H9 (cell line): ENCODE measurements at regions not wholly inside any gene's neighbourhood (a gene's known extent, or its start where the extent isn't known, plus 50 kb on each side); places are given as distances from the start of the nearest gene placed in this dataset.

ENCODE experiments used
- DNase-seq: peaks from one replicate; pipeline ENCODE4 v3.0.0-alpha.2; 2017
- H2AFZ ChIP-seq: one replicate; pipeline ENCODE4 v1.6.1; 2013; ENCODE audit warnings: mild to moderate bottlenecking, low read length, control low read depth, moderate library complexity
- H2AK5ac ChIP-seq: 2 replicates; pipeline ENCODE4 v1.6.1; 2013; ENCODE audit warnings: low read length, control low read depth, mixed read lengths; ENCODE audit not compliant: insufficient read length
- H2BK120ac ChIP-seq: one replicate; pipeline ENCODE4 v1.6.1; 2013; ENCODE audit warnings: low read depth, mild to moderate bottlenecking, low read length, control low read depth, inconsistent platforms; ENCODE audit not compliant: poor library complexity, severe bottlenecking
- H2BK12ac ChIP-seq: 2 replicates; pipeline ENCODE4 v1.6.1; 2013; ENCODE audit warnings: low read length, control low read depth, mixed read lengths, low read depth; ENCODE audit not compliant: insufficient read length
- H2BK15ac ChIP-seq: 2 replicates; pipeline ENCODE4 v1.6.1; 2013; ENCODE audit warnings: low read depth, low read length, control low read depth
- H2BK20ac ChIP-seq: one replicate; pipeline ENCODE4 v1.6.1; 2013; ENCODE audit warnings: low read depth, mild to moderate bottlenecking, low read length, control low read depth, inconsistent platforms; ENCODE audit not compliant: poor library complexity, severe bottlenecking
- H2BK5ac ChIP-seq: 2 replicates; pipeline ENCODE4 v1.6.1; 2013; ENCODE audit warnings: low read length, control low read depth, mixed read lengths; ENCODE audit not compliant: insufficient read length
- H3K14ac ChIP-seq: 2 replicates; pipeline ENCODE4 v1.6.1; 2013; ENCODE audit warnings: low read length, control low read depth; ENCODE audit not compliant: insufficient read depth
- H3K18ac ChIP-seq: 2 replicates; pipeline ENCODE4 v1.6.1; 2013; ENCODE audit warnings: low read depth, mild to moderate bottlenecking, mixed read lengths, low read length, control low read depth; ENCODE audit not compliant: insufficient read length
- H3K23ac ChIP-seq: 2 replicates; pipeline ENCODE4 v1.6.1; 2013; ENCODE audit warnings: low read length, control low read depth, mixed read lengths, low read depth; ENCODE audit not compliant: insufficient read length
- H3K23me2 ChIP-seq: 2 replicates; pipeline ENCODE4 v1.6.1; 2013; ENCODE audit warnings: low read depth, mild to moderate bottlenecking, mixed read lengths, low read length, control low read depth; ENCODE audit not compliant: insufficient read length, poor library complexity, severe bottlenecking
- H3K27ac ChIP-seq: 2 replicates; pipeline ENCODE4 v1.5.1; 2013; ENCODE audit warnings: low read length, control low read depth, mixed read lengths, low read depth; ENCODE audit not compliant: insufficient read length
- H3K27me3 ChIP-seq: 2 replicates; pipeline ENCODE4 v1.6.1; 2013; ENCODE audit warnings: low read length, control low read depth, inconsistent platforms; ENCODE audit not compliant: insufficient read depth
- H3K4ac ChIP-seq: 2 replicates; pipeline ENCODE4 v1.6.1; 2013; ENCODE audit warnings: low read depth, mild to moderate bottlenecking, control low read depth, inconsistent platforms, low read length, moderate library complexity
- H3K4me1 ChIP-seq: 2 replicates; pipeline ENCODE4 v1.6.1; 2013; ENCODE audit warnings: low read length, control low read depth, inconsistent platforms; ENCODE audit not compliant: insufficient read depth
- H3K4me2 ChIP-seq: 2 replicates; pipeline ENCODE4 v1.6.1; 2013; ENCODE audit warnings: low read length, control low read depth, mixed read lengths; ENCODE audit not compliant: insufficient read length, insufficient read depth
- H3K56ac ChIP-seq: 2 replicates; pipeline ENCODE4 v1.6.1; 2013; ENCODE audit warnings: low read depth, mild to moderate bottlenecking, mixed read lengths, low read length, control low read depth; ENCODE audit not compliant: insufficient read length
- H3K79me1 ChIP-seq: 2 replicates; pipeline ENCODE4 v1.6.1; 2013; ENCODE audit warnings: low read depth, mild to moderate bottlenecking, moderate library complexity, low read length, control low read depth, inconsistent platforms; ENCODE audit not compliant: insufficient read depth, poor library complexity, severe bottlenecking
- H3K79me2 ChIP-seq: 2 replicates; pipeline ENCODE4 v1.6.1; 2013; ENCODE audit warnings: low read length, control low read depth, inconsistent platforms; ENCODE audit not compliant: insufficient read depth
- H3K9ac ChIP-seq: 2 replicates; pipeline ENCODE4 v1.6.1; 2013; ENCODE audit warnings: low read length, control low read depth, mixed read lengths; ENCODE audit not compliant: insufficient read length; ENCODE audit errors: extremely low read depth
- H3K9me3 ChIP-seq: one replicate; pipeline ENCODE4 v1.6.1; 2013; ENCODE audit warnings: low read depth, low read length, inconsistent platforms; ENCODE audit not compliant: control insufficient read depth
- H3T11ph ChIP-seq: one replicate; pipeline ENCODE4 v1.6.1; 2013; ENCODE audit warnings: mild to moderate bottlenecking, low read length, control low read depth, inconsistent platforms
- H4K20me1 ChIP-seq: one replicate; pipeline ENCODE4 v1.6.1; 2013; ENCODE audit not compliant: control insufficient read depth, insufficient read length, insufficient read depth
- H4K5ac ChIP-seq: 2 replicates; pipeline ENCODE4 v1.6.1; 2013; ENCODE audit warnings: low read depth, mild to moderate bottlenecking, mixed read lengths, low read length, control low read depth; ENCODE audit not compliant: insufficient read length
- H4K8ac ChIP-seq: replicated peaks from 2 replicates; pipeline ENCODE4 v1.6.1; 2013; ENCODE audit warnings: low read length, control low read depth, mixed read lengths, low read depth; ENCODE audit not compliant: insufficient read length
- H4K91ac ChIP-seq: 2 replicates; pipeline ENCODE4 v1.6.1; 2013; ENCODE audit warnings: low read depth, mild to moderate bottlenecking, moderate library complexity, mixed read lengths, low read length, control low read depth; ENCODE audit not compliant: insufficient read length
- H3K27ac Mint-ChIP-seq, 3 experiments: 2 replicates in 2 of 3; 3 replicates in 1 of 3; pipeline ENCODE4 v1.8.0; 2020 to 2021; ENCODE audit warnings: mixed read lengths in 3 of 3, mild to moderate bottlenecking in 1 of 3, moderate library complexity in 1 of 3
- H3K27me3 Mint-ChIP-seq: 2 replicates; pipeline ENCODE4 v1.8.0; 2021; ENCODE audit warnings: low read depth, mild to moderate bottlenecking, moderate library complexity, mixed read lengths
- H3K36me3 Mint-ChIP-seq, 3 experiments: 2 replicates in 2 of 3; 3 replicates in 1 of 3; pipeline ENCODE4 v1.8.0; 2020 to 2021; ENCODE audit warnings: low read depth in 3 of 3, mixed read lengths in 3 of 3; ENCODE audit not compliant: insufficient read depth in 1 of 3
- H3K4me1 Mint-ChIP-seq, 2 experiments: 2 replicates each; pipeline ENCODE4 v1.8.0; 2020; ENCODE audit warnings: mixed read lengths in 2 of 2
- H3K4me3 Mint-ChIP-seq, 2 experiments: 2 replicates in 1 of 2; 3 replicates in 1 of 2; pipeline ENCODE4 v1.8.0; 2020 to 2021; ENCODE audit warnings: mild to moderate bottlenecking in 2 of 2, mixed read lengths in 2 of 2, moderate library complexity in 1 of 2
- H3K9me3 Mint-ChIP-seq, 2 experiments: 2 replicates in 1 of 2; 3 replicates in 1 of 2; pipeline ENCODE4 v1.8.0; 2020; ENCODE audit warnings: mild to moderate bottlenecking in 2 of 2, mixed read lengths in 2 of 2, moderate library complexity in 1 of 2
- CTCF ChIP-seq: fragments of 200-600 bp; sonication (generic); conservative IDR thresholded peaks from 3 replicates; pipeline ENCODE4 v1.8.0; 2021; ENCODE audit warnings: antibody characterized with exemption, mild to moderate bottlenecking

- H2BK120ac ChIP-seq = no peak overlapping the region
- H3K9me3 Mint-ChIP-seq = peaks cover 6% of the 10 kb centered on the region in 2 experiments; a peak in 4 of 5 replicates
- H4K91ac ChIP-seq = no peak overlapping the region
- no peak overlapping the region for H3K56ac ChIP-seq
- H3K4me2 ChIP-seq = no peak overlapping the region
- no peak overlapping the region for H2AFZ ChIP-seq
- no peak overlapping the region for H3K9ac ChIP-seq
- H3K23ac ChIP-seq = no peak overlapping the region
- no peak overlapping the region for H4K5ac ChIP-seq
- H3K4me1 Mint-ChIP-seq = peaks cover 11 to 12% of the 10 kb centered on the region in 2 experiments
- H3K9me3 ChIP-seq = no peaks in the 10 kb centered on the region
- H4K8ac ChIP-seq = no peak overlapping the region
- H4K20me1 ChIP-seq = no peaks in the 10 kb centered on the region
- H2BK5ac ChIP-seq = no peak overlapping the region
- no peak overlapping the region for H3K14ac ChIP-seq
- no peak for DNase-seq
- H3K23me2 ChIP-seq = no peaks in the 10 kb centered on the region
- H2BK20ac ChIP-seq = no peak overlapping the region
- H2AK5ac ChIP-seq = no peak overlapping the region
- H3K4me1 ChIP-seq = no peaks in the 10 kb centered on the region
- H2BK15ac ChIP-seq = no peak overlapping the region
- no peaks in the 10 kb centered on the region for H3K79me1 ChIP-seq
- no peak overlapping the region for H3K4me3 Mint-ChIP-seq
- H3K27ac Mint-ChIP-seq = no peak overlapping the region
- no peak overlapping the region for H3K4ac ChIP-seq
- no peak overlapping the region for H3K18ac ChIP-seq
- no peak overlapping the region for H2BK12ac ChIP-seq
- no peaks in the 10 kb centered on the region for H3K27me3 ChIP-seq
- no peak for TF ChIP-seq CTCF
- no peak overlapping the region for H3K27ac ChIP-seq
- H3K79me2 ChIP-seq = no peaks in the 10 kb centered on the region
- peaks cover 0 to 7% (median 2%) of the 10 kb centered on the region in 3 experiments; a peak in 3 of 7 replicates for H3K36me3 Mint-ChIP-seq
- no peak overlapping the region for H3T11ph ChIP-seq
- H3K27me3 Mint-ChIP-seq = no peaks in the 10 kb centered on the region
These were observed 698.3 kb downstream of the MAFB start for GRCh38 chr20:39990692-39991091.
